Body of pancreas (tissue), 4 donors: ENCODE measurements at regions not wholly inside any gene's neighbourhood (a gene's known extent, or its start where the extent isn't known, plus 50 kb on each side); places are given as distances from the start of the nearest gene placed in this dataset.

Experiments
- ATAC-seq: fragments of 150-250 bp; one replicate; pipeline ENCODE4 v1.9.1; 2016
- DNase-seq, 4 donors: peaks; one replicate each; pipeline ENCODE4 v3.0.0-alpha.2; 2019
- H3K27ac ChIP-seq, 4 donors: fragments of 200-600 bp; sonication (generic); 1 replicate in 3 of 4; 2 replicates in 1 of 4; pipeline versions ENCODE4 v1.5.1 to v1.6.1; 2016 to 2019; ENCODE audit warnings: mild to moderate bottlenecking in 1 of 4, mixed read lengths in 1 of 4, moderate library complexity in 1 of 4
- H3K27me3 ChIP-seq, 2 donors: fragments of 200-600 bp; sonication (generic); one replicate each; pipeline ENCODE4 v1.6.0; 2016; ENCODE audit warnings: mild to moderate bottlenecking in 1 of 2
- H3K36me3 ChIP-seq, 2 donors: fragments of 200-600 bp; sonication (generic); replicated peaks in 1 of 2; 2 replicates each; pipeline ENCODE4 v1.5.1; 2016; ENCODE audit warnings: low read depth in 2 of 2; ENCODE audit not compliant: insufficient read depth in 1 of 2
- H3K4me1 ChIP-seq: fragments of 200-600 bp; sonication (generic); one replicate; pipeline ENCODE4 v1.6.0; 2016
- H3K4me3 ChIP-seq, 2 donors: fragments of 200-600 bp; sonication (generic); 1 replicate in 1 of 2; 2 replicates in 1 of 2; pipeline ENCODE4 v1.5.1; 2016 to 2019
- H3K9me3 ChIP-seq, 3 donors: fragments of 200-600 bp; sonication (generic); 1 replicate in 2 of 3; 2 replicates in 1 of 3; pipeline ENCODE4 v1.5.1; 2016
- POLR2A ChIP-seq, 3 donors: fragments of 450-650 bp; IDR thresholded peaks; one replicate each; pipeline ENCODE4 v1.6.1; 2016; ENCODE audit warnings: antibody characterized with exemption in 3 of 3, mild to moderate bottlenecking in 2 of 3
- WGBS, 2 donors: methylation state at CpG; one replicate each; pipeline ENCODE4 v1.1.5; 2017; 5-methylcytosine and 5-hydroxymethylcytosine counted together
- intact Hi-C: fragments of 100-400 bp; cut with DNase I; formaldehyde crosslinking; loops from one replicate; pipeline ENCODE4 v1.15.1; 2023
- TF ChIP-seq, protein P1 (sequence below), 7 experiments: fragments of 450-650 bp in 4 of 7; fragments of 200-600 bp in 3 of 7; sonication (generic) in 3 of 7; IDR thresholded peaks; one replicate each; pipeline ENCODE4 v1.5.1; 2016 to 2019; ENCODE audit warnings: antibody characterized with exemption in 7 of 7

DNA sequence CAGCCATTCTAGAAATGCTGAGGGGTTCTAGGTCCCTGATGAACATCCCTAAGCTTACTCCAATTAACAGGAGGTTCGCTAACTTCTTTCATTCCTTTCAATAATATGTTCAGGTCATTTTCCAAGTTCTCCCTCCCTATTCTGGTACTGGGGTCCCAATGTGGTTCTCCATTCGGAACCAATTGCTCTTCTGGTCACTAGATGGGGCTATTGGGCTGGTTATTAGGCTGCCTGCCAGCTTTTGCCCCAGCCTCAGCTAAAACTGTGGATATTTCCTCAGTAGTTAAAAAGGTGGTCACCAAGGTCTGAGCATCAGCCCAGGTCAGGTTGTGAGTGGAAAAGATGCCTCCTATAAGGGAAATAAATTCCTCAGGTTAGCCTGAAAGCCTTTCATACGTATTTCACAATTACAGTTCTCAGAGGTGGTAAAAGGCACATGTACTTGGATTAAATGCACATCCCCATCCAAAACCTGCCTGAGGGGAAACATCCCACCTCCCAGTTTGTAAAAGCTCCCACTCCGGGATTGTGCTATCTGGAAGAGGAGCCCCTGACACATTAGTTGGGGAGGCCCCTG, 161.1 kb upstream of the CCDC179 start:
- H3K4me3 ChIP-seq: no peak overlapping the region
- ATAC-seq (peak; percentile 79), DNase-seq (peak; percentile 24 to 56 (median 42))
- no peak overlapping the region for H3K27ac ChIP-seq
- no peaks in the 10 kb centered on the region for H3K27me3 ChIP-seq
- intact Hi-C loops: no loop called here
- TF ChIP-seq, protein P1, sequence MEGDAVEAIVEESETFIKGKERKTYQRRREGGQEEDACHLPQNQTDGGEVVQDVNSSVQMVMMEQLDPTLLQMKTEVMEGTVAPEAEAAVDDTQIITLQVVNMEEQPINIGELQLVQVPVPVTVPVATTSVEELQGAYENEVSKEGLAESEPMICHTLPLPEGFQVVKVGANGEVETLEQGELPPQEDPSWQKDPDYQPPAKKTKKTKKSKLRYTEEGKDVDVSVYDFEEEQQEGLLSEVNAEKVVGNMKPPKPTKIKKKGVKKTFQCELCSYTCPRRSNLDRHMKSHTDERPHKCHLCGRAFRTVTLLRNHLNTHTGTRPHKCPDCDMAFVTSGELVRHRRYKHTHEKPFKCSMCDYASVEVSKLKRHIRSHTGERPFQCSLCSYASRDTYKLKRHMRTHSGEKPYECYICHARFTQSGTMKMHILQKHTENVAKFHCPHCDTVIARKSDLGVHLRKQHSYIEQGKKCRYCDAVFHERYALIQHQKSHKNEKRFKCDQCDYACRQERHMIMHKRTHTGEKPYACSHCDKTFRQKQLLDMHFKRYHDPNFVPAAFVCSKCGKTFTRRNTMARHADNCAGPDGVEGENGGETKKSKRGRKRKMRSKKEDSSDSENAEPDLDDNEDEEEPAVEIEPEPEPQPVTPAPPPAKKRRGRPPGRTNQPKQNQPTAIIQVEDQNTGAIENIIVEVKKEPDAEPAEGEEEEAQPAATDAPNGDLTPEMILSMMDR (IDR thresholded peaks at IDR 0.05): peak; percentile 28 to 67 (median 63)
- no peak for TF ChIP-seq POLR2A (IDR thresholded peaks at IDR 0.05)
- 15 to 18% methylated on average over 4 of the region's 4 CpGs for WGBS, 2 donors
- H3K9me3 ChIP-seq: no peaks in the 10 kb centered on the region
- no peaks in the 10 kb centered on the region for H3K4me1 ChIP-seq
- H3K36me3 ChIP-seq: no peaks in the 10 kb centered on the region

DNA sequence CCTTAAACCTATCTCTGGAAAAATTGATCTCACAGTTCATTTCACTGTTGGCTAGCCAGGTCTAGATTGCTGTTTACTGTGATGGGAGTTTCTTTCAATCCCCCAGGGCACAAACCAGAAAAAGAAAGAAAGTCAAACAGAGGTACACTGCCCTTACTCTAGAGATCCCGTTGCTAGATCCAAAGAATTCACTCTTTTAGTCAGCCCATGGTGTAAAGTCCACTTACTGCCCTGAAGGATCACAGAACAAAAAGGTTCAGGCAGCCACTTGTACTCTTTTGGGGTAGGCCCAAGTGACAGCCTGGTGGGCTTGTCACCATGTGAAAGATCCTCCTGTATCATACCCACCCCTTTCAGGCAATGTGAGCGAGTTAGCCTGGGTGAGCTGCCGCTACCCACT, 162.6 kb upstream of the CCDC179 start:
- TF ChIP-seq, protein P1 (IDR thresholded peaks at IDR 0.05): no peak
- no peak for TF ChIP-seq POLR2A (IDR thresholded peaks at IDR 0.05)
- intact Hi-C loops: no loop called here

DNA sequence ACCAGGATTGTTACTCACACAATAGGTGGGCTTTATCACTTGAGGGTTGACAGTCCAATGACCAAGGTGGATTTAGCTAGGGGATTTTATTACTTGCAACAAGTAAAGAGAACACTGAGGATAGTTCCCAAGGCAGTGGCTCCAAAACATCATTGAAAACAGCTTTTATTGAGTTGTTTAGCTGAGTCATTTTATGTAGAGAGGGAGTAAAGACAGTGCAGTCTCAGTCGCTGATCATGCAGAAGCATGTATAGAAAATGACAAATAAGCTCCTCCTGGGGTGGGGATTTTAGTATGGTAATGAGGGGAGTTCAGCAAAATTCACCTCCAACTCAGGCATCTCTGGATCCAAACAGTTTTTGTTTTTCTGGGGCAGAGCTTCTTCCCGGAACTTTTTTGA, 163.0 kb upstream of the CCDC179 start:
- Histone ChIP-seq H3K36me3 (no peaks in the 10 kb centered on the region), H3K4me3 (no peak overlapping the region), H3K27ac (no peak overlapping the region), H3K27me3 (no peaks in the 10 kb centered on the region), H3K9me3 (no peaks in the 10 kb centered on the region), H3K4me1 (no peaks in the 10 kb centered on the region)
- no peak for DNase-seq
- ATAC-seq: no peak
- 71 to 77% methylated on average over 2 of the region's 2 CpGs for WGBS, 2 donors
- intact Hi-C loops: no loop called here
- TF ChIP-seq, protein P1 (IDR thresholded peaks at IDR 0.05): no peak
- TF ChIP-seq POLR2A (IDR thresholded peaks at IDR 0.05): no peak

More for the DNA sequence above, 162.6 kb upstream of the CCDC179 start:
- no peaks in the 10 kb centered on the region for H3K36me3 ChIP-seq
- no peaks in the 10 kb centered on the region for H3K4me1 ChIP-seq
- WGBS, 2 donors: 83 to 95% methylated on average over 3 of the region's 3 CpGs
- no peaks in the 10 kb centered on the region for H3K9me3 ChIP-seq
- no peak overlapping the region for H3K4me3 ChIP-seq
- DNase-seq (no peak), ATAC-seq (no peak)
- H3K27ac ChIP-seq: no peak overlapping the region
- no peaks in the 10 kb centered on the region for H3K27me3 ChIP-seq

DNA sequence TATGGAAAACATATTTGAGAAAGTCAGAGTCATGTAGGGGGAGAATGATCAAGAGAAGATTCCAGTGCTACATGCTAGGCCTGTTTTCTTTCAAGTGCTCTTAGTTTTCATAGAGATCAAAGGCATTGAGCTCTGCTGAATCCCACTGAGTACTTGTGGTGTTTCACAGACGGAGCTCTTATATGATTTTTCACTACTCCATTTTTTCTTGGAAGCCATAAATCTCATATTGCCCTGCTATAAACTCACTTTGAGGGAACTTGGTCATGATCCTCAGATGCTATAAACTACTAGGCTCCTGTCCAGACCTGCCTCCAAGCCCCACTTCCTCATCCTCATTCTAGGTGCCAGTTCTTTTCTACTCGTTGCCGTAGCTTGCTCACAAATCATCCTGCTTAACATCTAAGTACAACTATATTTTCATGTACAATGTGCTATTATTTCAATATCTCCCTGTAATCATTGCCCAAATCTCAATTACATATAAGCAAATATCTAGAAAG, 180.8 kb upstream of the CCDC179 start:
- ATAC-seq (no peak), DNase-seq (no peak)
- Histone ChIP-seq H3K4me1 (no peaks in the 10 kb centered on the region), H3K27me3 (no peaks in the 10 kb centered on the region), H3K27ac (no peak overlapping the region), H3K9me3 (no peaks in the 10 kb centered on the region), H3K36me3 (no peaks in the 10 kb centered on the region), H3K4me3 (no peak overlapping the region)
- no peak for TF ChIP-seq POLR2A (IDR thresholded peaks at IDR 0.05)
- TF ChIP-seq, protein P1 (IDR thresholded peaks at IDR 0.05): no peak
- WGBS, 2 donors: 75 to 85% methylated on average over 3 of the region's 3 CpGs
- intact Hi-C loops: no loop called here

DNA sequence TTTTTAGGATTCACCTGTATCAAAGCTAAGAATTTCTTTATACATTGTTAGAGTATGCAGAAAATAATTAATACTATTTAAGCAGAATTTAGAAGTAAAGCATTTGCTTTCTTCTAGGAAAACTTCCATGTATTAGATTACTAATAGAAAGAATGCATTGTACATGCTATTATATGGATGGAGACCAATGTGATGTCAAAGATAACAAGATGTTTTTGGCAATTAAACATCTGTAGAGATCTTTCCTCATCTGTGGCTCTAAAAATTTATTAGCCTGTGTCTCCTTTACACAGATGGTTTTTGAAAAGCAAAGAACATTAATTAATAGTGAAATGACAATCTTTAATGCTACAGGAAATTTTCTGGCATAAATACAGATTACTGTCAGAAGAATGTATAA, 198.4 kb upstream of the CCDC179 start:
- DNase-seq (no peak), ATAC-seq (no peak)
- H3K27ac ChIP-seq: no peak overlapping the region
- H3K9me3 ChIP-seq: no peaks in the 10 kb centered on the region
- no peaks in the 10 kb centered on the region for H3K36me3 ChIP-seq
- no peaks in the 10 kb centered on the region for H3K4me1 ChIP-seq
- H3K27me3 ChIP-seq: no peaks in the 10 kb centered on the region
- TF ChIP-seq, protein P1 (IDR thresholded peaks at IDR 0.05): no peak
- TF ChIP-seq POLR2A (IDR thresholded peaks at IDR 0.05): no peak
- no peak overlapping the region for H3K4me3 ChIP-seq
- intact Hi-C loops: no loop called here
